OCI-LY3 (cell line): ENCODE measurements at regions not wholly inside any gene's neighbourhood (a gene's known extent, or its start where the extent isn't known, plus 50 kb on each side); places are given as distances from the start of the nearest gene placed in this dataset.

Source experiments
- EZH2phosphoT487 ChIP-seq: fragments of 200-600 bp; shearing (Covaris generic); IDR thresholded peaks from 2 replicates; pipeline ENCODE4 v1.6.1; 2018; ENCODE audit warnings: antibody characterized with exemption, mixed run types, low read depth
- TF ChIP-seq, protein P1 (sequence below): fragments of 200-600, 300-600 bp; sonication (generic); IDR thresholded peaks from 2 replicates; pipeline ENCODE4 v1.5.1; 2014; ENCODE audit warnings: antibody characterized with exemption, low read length, low read depth

DNA sequence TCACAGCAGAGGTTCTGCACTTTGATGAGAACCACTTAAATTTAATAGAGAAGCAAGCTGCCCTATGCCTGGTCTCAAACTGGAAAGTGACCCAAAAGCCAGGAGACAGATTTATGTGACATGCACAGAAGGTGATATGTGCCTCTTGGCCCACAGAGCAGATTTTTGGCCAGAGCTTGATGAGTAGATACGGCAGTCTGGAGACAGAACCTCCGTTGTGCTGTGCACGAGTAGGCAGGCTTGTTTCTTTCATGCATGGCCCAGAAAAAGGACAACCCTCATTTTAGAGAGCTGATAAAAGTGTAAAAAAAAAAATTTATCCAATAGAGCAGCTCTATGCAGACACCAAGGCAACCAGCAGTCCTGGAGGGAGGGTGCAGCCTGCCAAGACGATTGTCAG, 423.1 kb downstream of the CNTN6 start:
- TF ChIP-seq, protein P1, sequence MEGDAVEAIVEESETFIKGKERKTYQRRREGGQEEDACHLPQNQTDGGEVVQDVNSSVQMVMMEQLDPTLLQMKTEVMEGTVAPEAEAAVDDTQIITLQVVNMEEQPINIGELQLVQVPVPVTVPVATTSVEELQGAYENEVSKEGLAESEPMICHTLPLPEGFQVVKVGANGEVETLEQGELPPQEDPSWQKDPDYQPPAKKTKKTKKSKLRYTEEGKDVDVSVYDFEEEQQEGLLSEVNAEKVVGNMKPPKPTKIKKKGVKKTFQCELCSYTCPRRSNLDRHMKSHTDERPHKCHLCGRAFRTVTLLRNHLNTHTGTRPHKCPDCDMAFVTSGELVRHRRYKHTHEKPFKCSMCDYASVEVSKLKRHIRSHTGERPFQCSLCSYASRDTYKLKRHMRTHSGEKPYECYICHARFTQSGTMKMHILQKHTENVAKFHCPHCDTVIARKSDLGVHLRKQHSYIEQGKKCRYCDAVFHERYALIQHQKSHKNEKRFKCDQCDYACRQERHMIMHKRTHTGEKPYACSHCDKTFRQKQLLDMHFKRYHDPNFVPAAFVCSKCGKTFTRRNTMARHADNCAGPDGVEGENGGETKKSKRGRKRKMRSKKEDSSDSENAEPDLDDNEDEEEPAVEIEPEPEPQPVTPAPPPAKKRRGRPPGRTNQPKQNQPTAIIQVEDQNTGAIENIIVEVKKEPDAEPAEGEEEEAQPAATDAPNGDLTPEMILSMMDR: no peak
- no peak for TF ChIP-seq EZH2phosphoT487
